Neural progenitor cell (in vitro differentiated cells): ENCODE measurements at regions not wholly inside any gene's neighbourhood (a gene's known extent, or its start where the extent isn't known, plus 50 kb on each side); places are given as distances from the start of the nearest gene placed in this dataset.

ENCODE experiments used
- DNase-seq: peaks from one replicate; pipeline ENCODE4 v3.0.0-alpha.2; 2016; ENCODE audit warnings: low spot score
- H2AFZ ChIP-seq: fragments of 200-600 bp; sonication (generic); replicated peaks from 2 replicates; pipeline ENCODE4 v1.6.1; 2016; ENCODE audit warnings: antibody characterized with exemption
- H3F3A ChIP-seq: fragments of 200-600 bp; sonication (generic); 2 replicates; pipeline ENCODE4 v1.6.1; 2016; ENCODE audit warnings: antibody characterized with exemption, low read depth
- H3K27ac ChIP-seq: fragments of 200-600 bp; sonication (generic); 2 replicates; pipeline ENCODE4 v1.5.1; 2016; ENCODE audit warnings: mild to moderate bottlenecking
- H3K27me3 ChIP-seq: fragments of 200-600 bp; sonication (generic); 2 replicates; pipeline ENCODE4 v1.6.1; 2016; ENCODE audit warnings: mild to moderate bottlenecking, moderate library complexity
- H3K36me3 ChIP-seq: fragments of 200-600 bp; sonication (generic); 2 replicates; pipeline ENCODE4 v1.5.1; 2016
- H3K4me1 ChIP-seq: fragments of 200-600 bp; sonication (generic); 2 replicates; pipeline ENCODE4 v1.6.1; 2016; ENCODE audit warnings: mixed run types
- H3K4me2 ChIP-seq: fragments of 200-600 bp; sonication (generic); 2 replicates; pipeline ENCODE4 v1.6.1; 2016
- H3K4me3 ChIP-seq: fragments of 200-600 bp; sonication (generic); 2 replicates; pipeline ENCODE4 v1.5.1; 2016
- H3K79me2 ChIP-seq: fragments of 200-600 bp; sonication (generic); 2 replicates; pipeline ENCODE4 v1.6.1; 2016; ENCODE audit warnings: low read depth
- H3K9ac ChIP-seq: fragments of 200-600 bp; sonication (generic); 2 replicates; pipeline ENCODE4 v1.6.1; 2016
- H3K9me3 ChIP-seq: fragments of 200-600 bp; sonication (generic); 2 replicates; pipeline ENCODE4 v1.5.1; 2016; ENCODE audit warnings: low read depth
- H4K20me1 ChIP-seq: fragments of 200-600 bp; sonication (generic); 2 replicates; pipeline ENCODE4 v1.6.1; 2016; ENCODE audit warnings: low read depth
- H3K27ac Mint-ChIP-seq: 3 replicates; pipeline ENCODE4 v1.8.0; 2021; ENCODE audit warnings: mixed read lengths
- H3K27me3 Mint-ChIP-seq: 2 replicates; pipeline ENCODE4 v1.8.0; 2022; ENCODE audit warnings: low read depth, mild to moderate bottlenecking, inconsistent platforms, moderate library complexity, mixed read lengths; ENCODE audit not compliant: insufficient read depth
- H3K36me3 Mint-ChIP-seq: 3 replicates; pipeline ENCODE4 v1.8.0; 2021; ENCODE audit warnings: mixed read lengths
- H3K4me1 Mint-ChIP-seq: 3 replicates; pipeline ENCODE4 v1.8.0; 2021; ENCODE audit warnings: mixed read lengths
- H3K4me3 Mint-ChIP-seq: 3 replicates; pipeline ENCODE4 v1.8.0; 2021; ENCODE audit warnings: mild to moderate bottlenecking, moderate library complexity, mixed read lengths
- H3K9me3 Mint-ChIP-seq: 3 replicates; pipeline ENCODE4 v1.8.0; 2020; ENCODE audit warnings: mixed read lengths
- CTCF ChIP-seq: fragments of 200-600 bp; sonication (generic); IDR thresholded peaks from 2 replicates; pipeline ENCODE4 v1.5.1; 2017; ENCODE audit warnings: antibody characterized with exemption, mild to moderate bottlenecking
- EZH2 ChIP-seq: fragments of 200-600 bp; sonication (generic); IDR thresholded peaks from 2 replicates; pipeline ENCODE4 v1.6.1; 2017; ENCODE audit warnings: antibody characterized with exemption, mild to moderate bottlenecking, moderate library complexity
- EZH2phosphoT487 ChIP-seq: fragments of 200-600 bp; sonication (generic); IDR thresholded peaks from 2 replicates; pipeline ENCODE4 v1.6.1; 2017; ENCODE audit warnings: antibody characterized with exemption

DNA sequence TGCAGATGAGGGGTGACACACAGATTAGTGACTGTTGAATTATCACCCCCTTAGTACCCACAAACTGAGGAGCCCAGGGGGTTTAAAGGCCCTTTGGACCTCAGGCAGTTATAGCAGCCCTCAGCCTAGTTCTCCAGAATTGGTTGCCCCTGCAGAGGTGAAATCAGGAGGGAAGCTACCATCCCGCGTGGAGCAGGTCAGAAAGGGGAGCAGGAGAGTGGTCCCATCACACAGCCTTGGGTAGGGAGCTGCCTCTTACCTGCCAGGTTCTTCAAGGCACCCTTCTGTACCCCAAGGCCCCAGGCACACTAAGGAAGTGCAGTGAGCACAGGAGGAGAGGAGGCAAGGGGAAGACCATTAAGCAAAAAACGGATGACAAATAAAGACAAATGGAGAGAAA lies 121.2 kb upstream of the TNR start:
- no peak for DNase-seq
- TF ChIP-seq EZH2 (no peak), EZH2phosphoT487 (no peak), CTCF (no peak)
- H3K4me3 ChIP-seq: no peak overlapping the region
- no peak overlapping the region for H3K27ac ChIP-seq
- no peak overlapping the region for H3K9ac ChIP-seq
- H3K27me3 ChIP-seq: no peaks in the 10 kb centered on the region
- no peaks in the 10 kb centered on the region for H3K36me3 ChIP-seq
- peaks cover 8% of the 10 kb centered on the region for H3K27me3 Mint-ChIP-seq
- H3K9me3 Mint-ChIP-seq: no peaks in the 10 kb centered on the region
- H3F3A ChIP-seq: no peaks in the 10 kb centered on the region
- peak overlapping the region; percentile 19 for H2AFZ ChIP-seq
- no peaks in the 10 kb centered on the region for H3K79me2 ChIP-seq
- no peak overlapping the region for H3K4me2 ChIP-seq
- H3K9me3 ChIP-seq: no peaks in the 10 kb centered on the region
- H3K4me1 ChIP-seq: peaks cover 8% of the 10 kb centered on the region
- H3K4me3 Mint-ChIP-seq: no peak overlapping the region
- H3K4me1 Mint-ChIP-seq: peaks cover 25% of the 10 kb centered on the region
- H4K20me1 ChIP-seq: no peaks in the 10 kb centered on the region
- H3K36me3 Mint-ChIP-seq: no peaks in the 10 kb centered on the region
- H3K27ac Mint-ChIP-seq: no peak overlapping the region

GRCh38 chr1:175864183-175864582 lies 120.8 kb upstream of the TNR start:
- Histone ChIP-seq H3K36me3 (no peaks in the 10 kb centered on the region), H3K9ac (no peak overlapping the region), H3K79me2 (no peaks in the 10 kb centered on the region), H3K27ac (no peak overlapping the region), H3K4me3 (no peak overlapping the region), H3K4me1 (peaks cover 8% of the 10 kb centered on the region), H3K4me2 (no peak overlapping the region), H3F3A (no peaks in the 10 kb centered on the region), H3K27me3 (no peaks in the 10 kb centered on the region), H2AFZ (no peak overlapping the region), H4K20me1 (no peaks in the 10 kb centered on the region), H3K9me3 (no peaks in the 10 kb centered on the region)
- no peaks in the 10 kb centered on the region for H3K9me3 Mint-ChIP-seq
- H3K4me1 Mint-ChIP-seq: peaks cover 25% of the 10 kb centered on the region
- TF ChIP-seq EZH2phosphoT487: no peak
- no peak for TF ChIP-seq CTCF
- TF ChIP-seq EZH2: no peak
- no peaks in the 10 kb centered on the region for H3K36me3 Mint-ChIP-seq
- no peak overlapping the region for H3K4me3 Mint-ChIP-seq
- no peak for DNase-seq
- peaks cover 8% of the 10 kb centered on the region for H3K27me3 Mint-ChIP-seq
- no peak overlapping the region for H3K27ac Mint-ChIP-seq

- no peak overlapping the region for H3K4me2 ChIP-seq
- no peak overlapping the region for H3K9ac ChIP-seq
- no peak overlapping the region for H3K27ac Mint-ChIP-seq
Observed at GRCh38 chr1:175863299-175864050, 120.1 kb upstream of the TNR start.

More at GRCh38 chr1:175863299-175864050, 120.1 kb upstream of the TNR start:
- H4K20me1 ChIP-seq: no peaks in the 10 kb centered on the region
- no peak for DNase-seq
- peaks cover 8% of the 10 kb centered on the region for H3K4me1 ChIP-seq
- Mint-ChIP-seq H3K36me3 (no peaks in the 10 kb centered on the region), H3K27me3 (peaks cover 8% of the 10 kb centered on the region), H3K4me1 (peaks cover 25% of the 10 kb centered on the region), H3K9me3 (no peaks in the 10 kb centered on the region), H3K4me3 (no peak overlapping the region)
- no peak overlapping the region for H3K27ac ChIP-seq
- no peak for TF ChIP-seq EZH2
- no peak for TF ChIP-seq CTCF
- TF ChIP-seq EZH2phosphoT487: no peak
- H3F3A ChIP-seq: no peaks in the 10 kb centered on the region
- H3K36me3 ChIP-seq: no peaks in the 10 kb centered on the region
- no peaks in the 10 kb centered on the region for H3K79me2 ChIP-seq
- no peak overlapping the region for H3K4me3 ChIP-seq
- no peak overlapping the region for H2AFZ ChIP-seq
- no peaks in the 10 kb centered on the region for H3K27me3 ChIP-seq
- no peaks in the 10 kb centered on the region for H3K9me3 ChIP-seq
